Mesodermal cell (in vitro differentiated cells): ENCODE measurements at regions not wholly inside any gene's neighbourhood (a gene's known extent, or its start where the extent isn't known, plus 50 kb on each side); places are given as distances from the start of the nearest gene placed in this dataset.

Experiments used
- H3K27ac ChIP-seq: 2 replicates; pipeline ENCODE4 v1.7.0; 2013; ENCODE audit warnings: mild to moderate bottlenecking, low read depth, low read length, moderate library complexity; ENCODE audit not compliant: severe bottlenecking
- H3K36me3 ChIP-seq: 2 replicates; pipeline ENCODE4 v1.7.1; 2013; ENCODE audit warnings: mild to moderate bottlenecking, low read length, moderate library complexity; ENCODE audit not compliant: control insufficient read depth, insufficient read depth
- H3K4me1 ChIP-seq: one replicate; pipeline ENCODE4 v1.7.1; 2013; ENCODE audit warnings: mild to moderate bottlenecking, low read length; ENCODE audit not compliant: insufficient read depth, control insufficient read depth, poor library complexity, severe bottlenecking
- H3K4me3 ChIP-seq: 2 replicates; pipeline ENCODE4 v1.7.0; 2013; ENCODE audit warnings: low read length, control low read depth, mild to moderate bottlenecking; ENCODE audit not compliant: insufficient read depth, poor library complexity, severe bottlenecking; ENCODE audit errors: extremely low read depth
- H3K9me3 ChIP-seq: 2 replicates; pipeline ENCODE4 v1.7.1; 2013; ENCODE audit warnings: mild to moderate bottlenecking, low read length, moderate library complexity; ENCODE audit not compliant: control insufficient read depth
- WGBS, 2 experiments: methylation state at CpG; one replicate each; pipeline ENCODE4 v1.1.5; 2013; ENCODE audit warnings: missing lambda C conversion rate in 2 of 2; ENCODE audit not compliant: insufficient coverage in 2 of 2; 5-methylcytosine and 5-hydroxymethylcytosine counted together

GRCh38 chr15:66841953-66842681, 140.1 kb downstream of the SMAD6 start:
- Histone ChIP-seq H3K36me3 (peaks cover 15% of the 10 kb centered on the region), H3K9me3 (no peaks in the 10 kb centered on the region), H3K4me1 (peaks cover 44% of the 10 kb centered on the region), H3K4me3 (peak overlapping the region; percentile 29), H3K27ac (peak overlapping the region; percentile 94)
- 4% methylated on average over 35 to 36 of the region's 50 CpGs for WGBS, 2 experiments

GRCh38 chr15:66842710-66843441, 140.8 kb downstream of the SMAD6 start:
- Histone ChIP-seq H3K36me3 (peaks cover 15% of the 10 kb centered on the region), H3K4me1 (peaks cover 44% of the 10 kb centered on the region), H3K4me3 (peak overlapping the region; percentile 33), H3K27ac (peak overlapping the region; percentile 94), H3K9me3 (no peaks in the 10 kb centered on the region)
- WGBS, 2 experiments = 1 to 3% methylated on average over 41 to 47 of the region's 58 CpGs

GRCh38 chr15:66843581-66843980, 141.5 kb downstream of the SMAD6 start:
- Histone ChIP-seq H3K4me1 (peaks cover 46% of the 10 kb centered on the region), H3K4me3 (peak overlapping the region; percentile 33), H3K36me3 (peaks cover 15% of the 10 kb centered on the region), H3K9me3 (no peaks in the 10 kb centered on the region), H3K27ac (peak overlapping the region; percentile 94)
- 82 to 100% methylated on average over 1 to 2 of the region's 2 CpGs for WGBS, 2 experiments

- H3K4me3 ChIP-seq = no peak overlapping the region
- 79 to 90% methylated on average over 4 to 6 of the region's 8 CpGs for WGBS, 2 experiments
- no peak overlapping the region for H3K27ac ChIP-seq
- H3K9me3 ChIP-seq = no peaks in the 10 kb centered on the region
- H3K36me3 ChIP-seq = peaks cover 15% of the 10 kb centered on the region
- H3K4me1 ChIP-seq = peaks cover 44% of the 10 kb centered on the region
These were observed 142.2 kb downstream of the SMAD6 start for GRCh38 chr15:66844041-66844746.

GRCh38 chr15:66844747-66845145, 142.7 kb downstream of the SMAD6 start:
- no peak overlapping the region for H3K27ac ChIP-seq
- peaks cover 15% of the 10 kb centered on the region for H3K36me3 ChIP-seq
- H3K4me1 ChIP-seq = peaks cover 44% of the 10 kb centered on the region
- 90 to 94% methylated on average over 4 to 5 of the region's 5 CpGs for WGBS, 2 experiments
- no peaks in the 10 kb centered on the region for H3K9me3 ChIP-seq
- no peak overlapping the region for H3K4me3 ChIP-seq

- Histone ChIP-seq H3K27ac (no peak overlapping the region), H3K9me3 (no peaks in the 10 kb centered on the region), H3K36me3 (peaks cover 15% of the 10 kb centered on the region), H3K4me3 (no peak overlapping the region), H3K4me1 (peaks cover 45% of the 10 kb centered on the region)
- 92 to 96% methylated on average over 8 to 13 of the region's 13 CpGs for WGBS, 2 experiments
These were observed 143.3 kb downstream of the SMAD6 start for GRCh38 chr15:66845266-66845785.

GRCh38 chr15:66846031-66846430, 144.0 kb downstream of the SMAD6 start:
- Histone ChIP-seq H3K9me3 (no peaks in the 10 kb centered on the region), H3K4me3 (no peak overlapping the region), H3K4me1 (peaks cover 45% of the 10 kb centered on the region), H3K36me3 (peaks cover 15% of the 10 kb centered on the region), H3K27ac (no peak overlapping the region)
- 91 to 94% methylated on average over 3 to 4 of the region's 5 CpGs for WGBS, 2 experiments

- Histone ChIP-seq H3K4me1 (peaks cover 43% of the 10 kb centered on the region), H3K4me3 (no peak overlapping the region), H3K9me3 (no peaks in the 10 kb centered on the region), H3K36me3 (peaks cover 15% of the 10 kb centered on the region), H3K27ac (no peak overlapping the region)
- 93 to 100% methylated on average over 2 to 3 of the region's 4 CpGs for WGBS, 2 experiments
These were observed 144.8 kb downstream of the SMAD6 start for GRCh38 chr15:66846811-66847210.

GRCh38 chr15:66847565-66847991, 145.5 kb downstream of the SMAD6 start:
- Histone ChIP-seq H3K36me3 (peaks cover 15% of the 10 kb centered on the region), H3K4me1 (peaks cover 49% of the 10 kb centered on the region), H3K9me3 (no peaks in the 10 kb centered on the region), H3K27ac (no peak overlapping the region), H3K4me3 (no peak overlapping the region)
- 93 to 100% methylated on average over 1 of the region's 1 CpG for WGBS, 2 experiments

GRCh38 chr15:66848116-66848515, 146.1 kb downstream of the SMAD6 start:
- WGBS, 2 experiments = 95 to 100% methylated on average over 3 to 5 of the region's 5 CpGs
- H3K36me3 ChIP-seq = peaks cover 17% of the 10 kb centered on the region
- peak overlapping the region; percentile 95 for H3K27ac ChIP-seq
- peaks cover 48% of the 10 kb centered on the region for H3K4me1 ChIP-seq
- no peaks in the 10 kb centered on the region for H3K9me3 ChIP-seq
- no peak overlapping the region for H3K4me3 ChIP-seq
